Left ventricle myocardium inferior (tissue), 1 donor: ENCODE measurements at regions not wholly inside any gene's neighbourhood (a gene's known extent, or its start where the extent isn't known, plus 50 kb on each side); places are given as distances from the start of the nearest gene placed in this dataset.

ENCODE experiments used
- DNase-seq: peaks from one replicate; pipeline ENCODE4 v3.0.0-alpha.2; 2020
- H3K27ac ChIP-seq: fragments of 200-600 bp; replicated peaks from 2 replicates; pipeline ENCODE4 v1.8.0; 2021
- H3K27me3 ChIP-seq: fragments of 200-600 bp; 2 replicates; pipeline ENCODE4 v1.8.0; 2021; ENCODE audit warnings: low read depth
- H3K36me3 ChIP-seq: fragments of 200-600 bp; 2 replicates; pipeline ENCODE4 v1.8.0; 2021
- H3K4me1 ChIP-seq: fragments of 200-600 bp; 2 replicates; pipeline ENCODE4 v1.8.0; 2021
- H3K4me3 ChIP-seq: fragments of 200-600 bp; 2 replicates; pipeline ENCODE4 v1.8.0; 2021; ENCODE audit warnings: mild to moderate bottlenecking, moderate library complexity
- H3K9me3 ChIP-seq: fragments of 200-600 bp; replicated peaks from 2 replicates; pipeline ENCODE4 v1.8.0; 2021
- CTCF ChIP-seq: fragments of 200-600 bp; IDR thresholded peaks from 2 replicates; pipeline ENCODE4 v1.8.0; 2021; ENCODE audit warnings: antibody characterized with exemption, mild to moderate bottlenecking, borderline replicate concordance
- intact Hi-C: fragments of 100-400 bp; cut with micrococcal nuclease; formaldehyde crosslinking; loops from one replicate; pipeline ENCODE4 v1.11.0; 2022
- donor health status: DM: no; HTN: yes; CAD: no; lungs with severe emphysema.

GRCh38 chr5:124399426-124399961 lies 346.9 kb downstream of the ZNF608 start:
- intact Hi-C loops = no loop called here
- no peak overlapping the region for H3K4me3 ChIP-seq
- no peak for TF ChIP-seq CTCF
- H3K27ac ChIP-seq = peak overlapping the region; percentile 37
- H3K9me3 ChIP-seq = no peaks in the 10 kb centered on the region
- H3K4me1 ChIP-seq = peaks cover 55% of the 10 kb centered on the region
- DNase-seq = no peak
- H3K36me3 ChIP-seq = no peaks in the 10 kb centered on the region
- H3K27me3 ChIP-seq = no peaks in the 10 kb centered on the region

GRCh38 chr5:124398460-124398859 lies 348.0 kb downstream of the ZNF608 start:
- H3K9me3 ChIP-seq = no peaks in the 10 kb centered on the region
- no peaks in the 10 kb centered on the region for H3K27me3 ChIP-seq
- no peaks in the 10 kb centered on the region for H3K36me3 ChIP-seq
- TF ChIP-seq CTCF = no peak
- H3K4me1 ChIP-seq = peaks cover 50% of the 10 kb centered on the region
- no peak overlapping the region for H3K4me3 ChIP-seq
- intact Hi-C loops = no loop called here
- H3K27ac ChIP-seq = no peak overlapping the region
- no peak for DNase-seq

- H3K9me3 ChIP-seq = no peaks in the 10 kb centered on the region
- no peak overlapping the region for H3K4me3 ChIP-seq
- no peak for TF ChIP-seq CTCF
- peaks cover 40% of the 10 kb centered on the region for H3K4me1 ChIP-seq
- intact Hi-C loops = no loop called here
- no peak for DNase-seq
- H3K27me3 ChIP-seq = no peaks in the 10 kb centered on the region
- H3K27ac ChIP-seq = no peak overlapping the region
- no peaks in the 10 kb centered on the region for H3K36me3 ChIP-seq
Observed at GRCh38 chr5:124397317-124397716, 349.1 kb downstream of the ZNF608 start.

GRCh38 chr5:124395926-124396325 lies 350.5 kb downstream of the ZNF608 start:
- DNase-seq = no peak
- Histone ChIP-seq H3K36me3 (no peaks in the 10 kb centered on the region), H3K27ac (no peak overlapping the region), H3K4me1 (peaks cover 27% of the 10 kb centered on the region), H3K9me3 (peaks cover 7% of the 10 kb centered on the region), H3K27me3 (no peaks in the 10 kb centered on the region), H3K4me3 (no peak overlapping the region)
- no peak for TF ChIP-seq CTCF
- intact Hi-C loops = no loop called here

- Histone ChIP-seq H3K36me3 (no peaks in the 10 kb centered on the region), H3K4me1 (peaks cover 23% of the 10 kb centered on the region), H3K9me3 (peaks cover 13% of the 10 kb centered on the region), H3K27me3 (no peaks in the 10 kb centered on the region), H3K4me3 (no peak overlapping the region), H3K27ac (no peak overlapping the region)
- DNase-seq = no peak
- intact Hi-C loops = no loop called here
- no peak for TF ChIP-seq CTCF
Observed at GRCh38 chr5:124395287-124395686, 351.2 kb downstream of the ZNF608 start.
